MM.1S (cell line): ENCODE measurements at regions not wholly inside any gene's neighbourhood (a gene's known extent, or its start where the extent isn't known, plus 50 kb on each side); places are given as distances from the start of the nearest gene placed in this dataset.

Experiments
- DNase-seq: peaks from one replicate; pipeline ENCODE4 v3.0.0-alpha.2; 2015
- H2AFZ ChIP-seq: fragments of 300-600 bp; sonication (generic); 2 replicates; pipeline ENCODE4 v1.6.0; 2016; ENCODE audit warnings: antibody characterized with exemption, low read length
- H3F3A ChIP-seq: fragments of 300-600 bp; sonication (generic); 2 replicates; pipeline ENCODE4 v1.6.1; 2016; ENCODE audit warnings: mild to moderate bottlenecking, antibody characterized with exemption, low read length, moderate library complexity, mixed read lengths; ENCODE audit not compliant: insufficient read depth
- H3K27ac ChIP-seq: fragments of 300-600 bp; sonication (generic); 2 replicates; pipeline ENCODE4 v1.5.1; 2016; ENCODE audit warnings: mild to moderate bottlenecking, low read length
- H3K27me3 ChIP-seq: fragments of 300-600 bp; sonication (generic); replicated peaks from 2 replicates; pipeline ENCODE4 v1.6.0; 2016; ENCODE audit warnings: low read length; ENCODE audit not compliant: insufficient read depth
- H3K36me3 ChIP-seq: fragments of 300-600 bp; sonication (generic); replicated peaks from 2 replicates; pipeline ENCODE4 v1.6.1; 2016; ENCODE audit warnings: mild to moderate bottlenecking, low read length, mixed read lengths; ENCODE audit not compliant: insufficient read depth
- H3K4me1 ChIP-seq: fragments of 300-600 bp; sonication (generic); 2 replicates; pipeline ENCODE4 v1.6.1; 2016; ENCODE audit warnings: low read length, mixed read lengths
- H3K4me2 ChIP-seq: fragments of 300-600 bp; sonication (generic); 2 replicates; pipeline ENCODE4 v1.6.0; 2016; ENCODE audit warnings: low read depth, low read length
- H3K4me3 ChIP-seq: fragments of 300-600 bp; sonication (generic); 2 replicates; pipeline ENCODE4 v1.5.1; 2016; ENCODE audit warnings: low read length, mixed read lengths
- H3K79me2 ChIP-seq: fragments of 300-600 bp; sonication (generic); 2 replicates; pipeline ENCODE4 v1.6.1; 2016; ENCODE audit warnings: mixed run types, low read length, mixed read lengths
- H3K9ac ChIP-seq: fragments of 300-600 bp; sonication (generic); 2 replicates; pipeline ENCODE4 v1.6.1; 2016; ENCODE audit warnings: low read length, mixed read lengths
- H3K9me2 ChIP-seq: fragments of 300-600 bp; sonication (generic); replicated peaks from 2 replicates; pipeline ENCODE4 v1.6.1; 2016; ENCODE audit warnings: mild to moderate bottlenecking, low read length, mixed read lengths; ENCODE audit not compliant: insufficient read depth
- H3K9me3 ChIP-seq: fragments of 300-600 bp; sonication (generic); replicated peaks from 2 replicates; pipeline ENCODE4 v1.6.1; 2016; ENCODE audit warnings: mild to moderate bottlenecking, low read length, mixed read lengths; ENCODE audit not compliant: insufficient read depth
- H4K20me1 ChIP-seq: fragments of 300-600 bp; sonication (generic); 2 replicates; pipeline ENCODE4 v1.6.1; 2016; ENCODE audit warnings: mild to moderate bottlenecking, low read length, moderate library complexity, mixed read lengths; ENCODE audit not compliant: insufficient read depth
- CTCF ChIP-seq: fragments of 300-600 bp; sonication (generic); IDR thresholded peaks from 2 replicates; pipeline ENCODE4 v1.5.1; 2016; ENCODE audit warnings: antibody characterized with exemption, low read length, mixed read lengths
- EZH2 ChIP-seq: fragments of 300-600 bp; sonication (generic); optimal IDR thresholded peaks from 2 replicates; pipeline ENCODE3; 2017; ENCODE audit warnings: low read depth, mild to moderate bottlenecking, antibody characterized with exemption, low read length, mixed read lengths
- EZH2phosphoT487 ChIP-seq: fragments of 300-600 bp; sonication (generic); IDR thresholded peaks from 2 replicates; pipeline ENCODE4 v1.6.1; 2018; ENCODE audit warnings: antibody characterized with exemption, low read length

GRCh38 chr11:119916568-119916967, 187.6 kb upstream of the NECTIN1 start:
- H3K9ac ChIP-seq, result no peak overlapping the region
- H3K4me2 ChIP-seq, result no peak overlapping the region
- H3K36me3 ChIP-seq, result no peaks in the 10 kb centered on the region
- no peaks in the 10 kb centered on the region for H3F3A ChIP-seq
- no peaks in the 10 kb centered on the region for H4K20me1 ChIP-seq
- TF ChIP-seq EZH2 (no peak), CTCF (no peak), EZH2phosphoT487 (no peak)
- H3K27me3 ChIP-seq, result peaks cover 41% of the 10 kb centered on the region
- H3K27ac ChIP-seq, result no peak overlapping the region
- H3K4me3 ChIP-seq, result no peak overlapping the region
- H3K9me3 ChIP-seq, result no peaks in the 10 kb centered on the region
- no peak for DNase-seq
- H3K9me2 ChIP-seq, result no peaks in the 10 kb centered on the region
- H2AFZ ChIP-seq, result no peak overlapping the region
- no peaks in the 10 kb centered on the region for H3K4me1 ChIP-seq
- H3K79me2 ChIP-seq, result no peaks in the 10 kb centered on the region

GRCh38 chr11:119912229-119912628, 183.2 kb upstream of the NECTIN1 start:
- no peak for TF ChIP-seq EZH2phosphoT487
- no peak for TF ChIP-seq CTCF
- TF ChIP-seq EZH2, result no peak
- Histone ChIP-seq H3K4me3 (no peak overlapping the region), H3K79me2 (no peaks in the 10 kb centered on the region), H4K20me1 (no peaks in the 10 kb centered on the region), H2AFZ (no peak overlapping the region), H3K4me1 (no peaks in the 10 kb centered on the region), H3K27me3 (peaks cover 13% of the 10 kb centered on the region; the same call in 1 of the 2 replicates), H3K9ac (no peak overlapping the region), H3K9me3 (no peaks in the 10 kb centered on the region), H3F3A (no peaks in the 10 kb centered on the region), H3K9me2 (no peaks in the 10 kb centered on the region), H3K27ac (no peak overlapping the region), H3K36me3 (no peaks in the 10 kb centered on the region), H3K4me2 (no peak overlapping the region)
- no peak for DNase-seq

- Histone ChIP-seq H3K27me3 (peaks cover 19% of the 10 kb centered on the region; the same call in 1 of the 2 replicates), H3F3A (no peaks in the 10 kb centered on the region), H3K9me2 (no peaks in the 10 kb centered on the region), H3K79me2 (no peaks in the 10 kb centered on the region), H3K4me3 (no peak overlapping the region), H3K36me3 (no peaks in the 10 kb centered on the region), H3K4me2 (no peak overlapping the region), H3K9me3 (no peaks in the 10 kb centered on the region), H4K20me1 (no peaks in the 10 kb centered on the region), H3K9ac (no peak overlapping the region), H3K27ac (no peak overlapping the region), H2AFZ (no peak overlapping the region), H3K4me1 (no peaks in the 10 kb centered on the region)
- no peak for TF ChIP-seq CTCF
- TF ChIP-seq EZH2phosphoT487, result no peak
- TF ChIP-seq EZH2, result no peak
- no peak for DNase-seq
Measured at GRCh38 chr11:119910650-119911049, 181.7 kb upstream of the NECTIN1 start.
